Kidney epithelial cell (primary cell): ENCODE measurements at regions not wholly inside any gene's neighbourhood (a gene's known extent, or its start where the extent isn't known, plus 50 kb on each side); places are given as distances from the start of the nearest gene placed in this dataset.
A peak's percentile ranks its signal among the peaks of the same experiment; 100 is the strongest.
"Not testable (repeated sequence)": the region's sequence is repeated elsewhere in the genome, so short reads cannot be mapped to it uniquely, and the experiment has no call there.

ENCODE experiments used
- DNase-seq: peaks from one replicate; pipeline ENCODE4 v3.0.0-alpha.2; 2010; ENCODE audit warnings: low read depth
- H3K27me3 ChIP-seq: 2 replicates; pipeline ENCODE4 v1.6.0; 2011; ENCODE audit warnings: low read length; ENCODE audit not compliant: control insufficient read depth, insufficient read depth
- H3K36me3 ChIP-seq: 2 replicates; pipeline ENCODE4 v1.5.1; 2011; ENCODE audit warnings: low read length; ENCODE audit not compliant: control insufficient read depth, insufficient read depth
- H3K4me3 ChIP-seq: 2 replicates; pipeline ENCODE4 v1.5.1; 2011; ENCODE audit warnings: low read depth, mild to moderate bottlenecking, control low read depth, low read length
- CTCF ChIP-seq: IDR thresholded peaks from 2 replicates; pipeline ENCODE4 v1.5.1; 2011; ENCODE audit warnings: mild to moderate bottlenecking, moderate library complexity, low read length, control low read depth, inconsistent platforms; ENCODE audit not compliant: insufficient read depth, poor library complexity, severe bottlenecking

- peak; percentile 5 for DNase-seq
- no peak for TF ChIP-seq CTCF
Measured at GRCh38 chr1:188023206-188023605, 1194.5 kb downstream of the PLA2G4A start.

GRCh38 chr1:188027613-188028012 lies 1198.9 kb downstream of the PLA2G4A start:
- Histone ChIP-seq H3K36me3 (no peaks in the 10 kb centered on the region), H3K4me3 (no peak overlapping the region), H3K27me3 (no peaks in the 10 kb centered on the region)
- TF ChIP-seq CTCF, result no peak
- DNase-seq, result peak; percentile 94

More at GRCh38 chr1:188023206-188023605, 1194.5 kb downstream of the PLA2G4A start:
- Histone ChIP-seq H3K27me3 (no peaks in the 10 kb centered on the region), H3K4me3 (no peak overlapping the region), H3K36me3 (no peaks in the 10 kb centered on the region)

- H3K36me3 ChIP-seq, H3K4me3 ChIP-seq, H3K27me3 ChIP-seq, DNase-seq: not testable (repeated sequence)
Measured at GRCh38 chr1:188037572-188037971, 1208.8 kb downstream of the PLA2G4A start.

- no peaks in the 10 kb centered on the region for H3K27me3 ChIP-seq
- no peaks in the 10 kb centered on the region for H3K36me3 ChIP-seq
- no peak for TF ChIP-seq CTCF
- H3K4me3 ChIP-seq, result no peak overlapping the region
- no peak for DNase-seq
Measured at GRCh38 chr1:188043536-188044245, 1214.9 kb downstream of the PLA2G4A start.

GRCh38 chr1:188050250-188050649 lies 1221.5 kb downstream of the PLA2G4A start:
- Histone ChIP-seq H3K36me3 (no peaks in the 10 kb centered on the region), H3K4me3 (no peak overlapping the region), H3K27me3 (no peaks in the 10 kb centered on the region)
- no peak for TF ChIP-seq CTCF
- no peak for DNase-seq

- H3K36me3 ChIP-seq, result no peaks in the 10 kb centered on the region
- no peak for TF ChIP-seq CTCF
- no peak for DNase-seq
Measured at GRCh38 chr1:188056011-188056410, 1227.3 kb downstream of the PLA2G4A start.

More at GRCh38 chr1:188056011-188056410, 1227.3 kb downstream of the PLA2G4A start:
- Histone ChIP-seq H3K27me3 (no peaks in the 10 kb centered on the region), H3K4me3 (no peak overlapping the region)
